SU-DHL-6 (cell line): ENCODE measurements at regions not wholly inside any gene's neighbourhood (a gene's known extent, or its start where the extent isn't known, plus 50 kb on each side); places are given as distances from the start of the nearest gene placed in this dataset.

Experiments
- EZH2phosphoT487 ChIP-seq: fragments of 200-600 bp; sonication (generic), shearing (Covaris generic); conservative IDR thresholded peaks from 2 replicates; pipeline ENCODE4 v1.6.1; 2018; ENCODE audit warnings: mild to moderate bottlenecking, antibody characterized with exemption, low read length, moderate library complexity, mixed read lengths
- TF ChIP-seq, protein P1 (sequence below): fragments of 200-600 bp; sonication (generic); IDR thresholded peaks from one replicate; pipeline ENCODE4 v1.5.1; 2017; ENCODE audit warnings: antibody characterized with exemption, mild to moderate bottlenecking, low read length, moderate library complexity; ENCODE audit not compliant: insufficient read depth, poor library complexity, severe bottlenecking

DNA sequence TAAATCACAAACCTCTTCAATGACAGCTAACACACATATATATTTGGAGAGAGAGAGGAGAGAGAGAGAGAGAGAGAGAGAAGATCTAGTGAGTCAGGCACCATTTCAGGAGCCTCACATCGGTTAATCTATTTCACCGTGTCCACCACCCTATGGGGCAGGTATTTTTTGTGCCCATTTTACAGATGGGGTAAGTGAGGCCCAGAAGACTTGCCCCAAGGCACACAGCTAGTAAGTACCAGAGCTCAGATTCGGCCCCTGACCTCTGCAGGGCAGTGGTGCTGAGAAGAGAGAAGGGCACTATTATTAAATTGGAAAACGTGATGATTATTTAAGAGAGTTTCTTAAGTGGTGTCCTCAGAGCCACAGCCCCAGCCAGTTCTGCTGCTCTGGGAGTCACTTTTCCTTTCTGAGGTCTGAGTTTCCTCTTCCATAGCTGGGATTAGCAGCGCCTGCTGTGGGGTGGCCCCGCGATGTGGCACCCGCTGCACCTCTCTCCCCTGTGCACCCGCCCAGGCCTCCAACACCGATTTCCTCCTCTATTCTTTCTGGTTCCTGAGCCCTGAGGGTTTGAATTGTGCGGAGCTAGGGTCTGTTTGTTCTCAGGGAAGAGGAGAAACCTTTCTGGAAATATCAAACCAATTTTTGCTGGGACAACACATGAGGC is 303.9 kb downstream of the IRF8 start:
- TF ChIP-seq, protein P1, sequence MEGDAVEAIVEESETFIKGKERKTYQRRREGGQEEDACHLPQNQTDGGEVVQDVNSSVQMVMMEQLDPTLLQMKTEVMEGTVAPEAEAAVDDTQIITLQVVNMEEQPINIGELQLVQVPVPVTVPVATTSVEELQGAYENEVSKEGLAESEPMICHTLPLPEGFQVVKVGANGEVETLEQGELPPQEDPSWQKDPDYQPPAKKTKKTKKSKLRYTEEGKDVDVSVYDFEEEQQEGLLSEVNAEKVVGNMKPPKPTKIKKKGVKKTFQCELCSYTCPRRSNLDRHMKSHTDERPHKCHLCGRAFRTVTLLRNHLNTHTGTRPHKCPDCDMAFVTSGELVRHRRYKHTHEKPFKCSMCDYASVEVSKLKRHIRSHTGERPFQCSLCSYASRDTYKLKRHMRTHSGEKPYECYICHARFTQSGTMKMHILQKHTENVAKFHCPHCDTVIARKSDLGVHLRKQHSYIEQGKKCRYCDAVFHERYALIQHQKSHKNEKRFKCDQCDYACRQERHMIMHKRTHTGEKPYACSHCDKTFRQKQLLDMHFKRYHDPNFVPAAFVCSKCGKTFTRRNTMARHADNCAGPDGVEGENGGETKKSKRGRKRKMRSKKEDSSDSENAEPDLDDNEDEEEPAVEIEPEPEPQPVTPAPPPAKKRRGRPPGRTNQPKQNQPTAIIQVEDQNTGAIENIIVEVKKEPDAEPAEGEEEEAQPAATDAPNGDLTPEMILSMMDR = no peak
- TF ChIP-seq EZH2phosphoT487 = no peak
